ENCODE measurements at regions not wholly inside any gene's neighbourhood (a gene's known extent, or its start where the extent isn't known, plus 50 kb on each side); places are given as distances from the start of the nearest gene placed in this dataset.

DNA sequence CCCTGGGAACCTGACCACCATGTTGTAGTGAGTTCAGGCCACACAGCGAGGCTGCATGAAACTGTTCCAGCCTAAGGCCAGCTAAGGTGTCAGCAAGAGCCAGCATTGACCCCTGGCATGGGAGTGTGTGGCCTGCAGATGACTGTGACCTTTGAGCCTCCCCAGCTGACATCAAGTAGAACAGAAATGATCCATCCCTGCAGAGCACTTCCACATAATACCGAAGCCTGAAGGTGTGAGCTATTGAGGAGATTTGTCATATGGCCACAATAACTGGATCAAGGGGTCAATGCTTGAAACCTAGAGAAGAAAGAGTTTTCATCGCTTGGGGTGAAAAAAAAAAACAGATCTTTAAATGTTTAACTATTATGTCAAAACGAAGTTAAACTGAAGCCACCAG lies 207.3 kb upstream of the SOX11 start:
- TF ChIP-seq, protein P1, sequence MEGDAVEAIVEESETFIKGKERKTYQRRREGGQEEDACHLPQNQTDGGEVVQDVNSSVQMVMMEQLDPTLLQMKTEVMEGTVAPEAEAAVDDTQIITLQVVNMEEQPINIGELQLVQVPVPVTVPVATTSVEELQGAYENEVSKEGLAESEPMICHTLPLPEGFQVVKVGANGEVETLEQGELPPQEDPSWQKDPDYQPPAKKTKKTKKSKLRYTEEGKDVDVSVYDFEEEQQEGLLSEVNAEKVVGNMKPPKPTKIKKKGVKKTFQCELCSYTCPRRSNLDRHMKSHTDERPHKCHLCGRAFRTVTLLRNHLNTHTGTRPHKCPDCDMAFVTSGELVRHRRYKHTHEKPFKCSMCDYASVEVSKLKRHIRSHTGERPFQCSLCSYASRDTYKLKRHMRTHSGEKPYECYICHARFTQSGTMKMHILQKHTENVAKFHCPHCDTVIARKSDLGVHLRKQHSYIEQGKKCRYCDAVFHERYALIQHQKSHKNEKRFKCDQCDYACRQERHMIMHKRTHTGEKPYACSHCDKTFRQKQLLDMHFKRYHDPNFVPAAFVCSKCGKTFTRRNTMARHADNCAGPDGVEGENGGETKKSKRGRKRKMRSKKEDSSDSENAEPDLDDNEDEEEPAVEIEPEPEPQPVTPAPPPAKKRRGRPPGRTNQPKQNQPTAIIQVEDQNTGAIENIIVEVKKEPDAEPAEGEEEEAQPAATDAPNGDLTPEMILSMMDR (conservative IDR thresholded peaks at IDR 0.05) = no peak
- no peak for TF ChIP-seq ZFX (IDR thresholded peaks at IDR 0.05)

Data from C4-2B (cell line).